Uterus (tissue), 2 donors: ENCODE measurements at regions not wholly inside any gene's neighbourhood (a gene's known extent, or its start where the extent isn't known, plus 50 kb on each side); places are given as distances from the start of the nearest gene placed in this dataset.
"Not testable (repeated sequence)": the region's sequence is repeated elsewhere in the genome, so short reads cannot be mapped to it uniquely, and the experiment has no call there.

Experiments
- POLR2A ChIP-seq, 2 donors: fragments of 450-650 bp; IDR thresholded peaks; one replicate each; pipeline ENCODE4 v1.6.1; 2016; ENCODE audit warnings: antibody characterized with exemption in 2 of 2, mild to moderate bottlenecking in 1 of 2, moderate library complexity in 1 of 2
- TF ChIP-seq, protein P1 (sequence below), 4 experiments: fragments of 200-600 bp in 2 of 4; fragments of 450-650 bp in 2 of 4; sonication (generic) in 2 of 4; IDR thresholded peaks; one replicate each; pipeline ENCODE4 v1.5.1; 2016 to 2019; ENCODE audit warnings: antibody characterized with exemption in 4 of 4, mild to moderate bottlenecking in 2 of 4, moderate library complexity in 1 of 4

DNA sequence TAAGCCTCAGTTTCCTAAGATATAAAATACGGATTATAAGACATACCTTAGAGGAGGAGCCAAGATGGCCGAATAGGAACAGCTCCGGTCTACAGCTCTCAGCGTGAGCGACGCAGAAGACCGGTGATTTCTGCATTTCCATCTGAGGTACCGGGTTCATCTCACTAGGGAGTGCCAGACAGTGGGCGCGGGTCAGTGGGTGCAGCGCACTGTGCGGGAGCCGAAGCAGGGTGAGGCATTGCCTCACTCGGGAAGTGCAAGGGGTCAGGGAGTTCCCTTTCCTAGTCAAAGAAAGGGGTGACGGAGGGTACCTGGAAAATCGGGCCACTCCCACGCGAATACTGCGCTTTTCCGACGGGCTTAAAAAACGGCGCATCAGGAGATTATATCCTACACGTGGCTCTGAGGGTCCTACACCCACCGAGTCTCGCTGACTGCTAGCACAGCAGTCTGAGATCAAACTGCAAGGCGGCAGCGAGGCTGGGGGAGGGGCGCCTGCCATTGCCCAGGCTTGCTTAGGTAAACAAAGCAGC lies 1877.1 kb upstream of the C9orf72 start:
- TF ChIP-seq, protein P1, sequence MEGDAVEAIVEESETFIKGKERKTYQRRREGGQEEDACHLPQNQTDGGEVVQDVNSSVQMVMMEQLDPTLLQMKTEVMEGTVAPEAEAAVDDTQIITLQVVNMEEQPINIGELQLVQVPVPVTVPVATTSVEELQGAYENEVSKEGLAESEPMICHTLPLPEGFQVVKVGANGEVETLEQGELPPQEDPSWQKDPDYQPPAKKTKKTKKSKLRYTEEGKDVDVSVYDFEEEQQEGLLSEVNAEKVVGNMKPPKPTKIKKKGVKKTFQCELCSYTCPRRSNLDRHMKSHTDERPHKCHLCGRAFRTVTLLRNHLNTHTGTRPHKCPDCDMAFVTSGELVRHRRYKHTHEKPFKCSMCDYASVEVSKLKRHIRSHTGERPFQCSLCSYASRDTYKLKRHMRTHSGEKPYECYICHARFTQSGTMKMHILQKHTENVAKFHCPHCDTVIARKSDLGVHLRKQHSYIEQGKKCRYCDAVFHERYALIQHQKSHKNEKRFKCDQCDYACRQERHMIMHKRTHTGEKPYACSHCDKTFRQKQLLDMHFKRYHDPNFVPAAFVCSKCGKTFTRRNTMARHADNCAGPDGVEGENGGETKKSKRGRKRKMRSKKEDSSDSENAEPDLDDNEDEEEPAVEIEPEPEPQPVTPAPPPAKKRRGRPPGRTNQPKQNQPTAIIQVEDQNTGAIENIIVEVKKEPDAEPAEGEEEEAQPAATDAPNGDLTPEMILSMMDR (IDR thresholded peaks at IDR 0.05) = not testable (repeated sequence)
- not testable (repeated sequence) for TF ChIP-seq POLR2A (IDR thresholded peaks at IDR 0.05)
